GM23338 (cell line): ENCODE measurements at regions not wholly inside any gene's neighbourhood (a gene's known extent, or its start where the extent isn't known, plus 50 kb on each side); places are given as distances from the start of the nearest gene placed in this dataset.

Experiments
- CREB1 ChIP-seq: fragments of 250-450 bp; sonication (Bioruptor Pico); IDR thresholded peaks from 2 replicates; pipeline ENCODE4 v1.5.0; 2020; ENCODE audit warnings: low read depth, mild to moderate bottlenecking, moderate library complexity
- EZH2 ChIP-seq: fragments of 200-600 bp; sonication (generic); IDR thresholded peaks from one replicate; pipeline ENCODE4 v1.8.0; 2017; ENCODE audit warnings: antibody characterized with exemption, mild to moderate bottlenecking, low read depth; ENCODE audit not compliant: unreplicated experiment
- EZH2phosphoT487 ChIP-seq: fragments of 200-600 bp; sonication (generic); IDR thresholded peaks from one replicate; pipeline ENCODE4 v1.8.1; 2018; ENCODE audit warnings: antibody characterized with exemption; ENCODE audit not compliant: unreplicated experiment
- JUNB ChIP-seq: IDR thresholded peaks from one replicate; pipeline ENCODE4 v1.6.1; 2016; ENCODE audit warnings: antibody characterized with exemption; ENCODE audit not compliant: unreplicated experiment
- POLR2AphosphoS5 ChIP-seq: IDR thresholded peaks from 2 replicates; pipeline ENCODE4 v1.6.1; 2016; ENCODE audit warnings: antibody characterized with exemption, low read depth
- STAT1 ChIP-seq: IDR thresholded peaks from one replicate; pipeline ENCODE4 v1.6.1; 2016; ENCODE audit warnings: antibody characterized with exemption; ENCODE audit not compliant: unreplicated experiment
- ZNF114 ChIP-seq: fragments of 250-450 bp; sonication (Bioruptor Pico); IDR thresholded peaks from 2 replicates; pipeline ENCODE4 v1.5.0; 2020; ENCODE audit warnings: mild to moderate bottlenecking, moderate library complexity
- ZNF331 ChIP-seq: fragments of 250-450 bp; sonication (Bioruptor Pico); IDR thresholded peaks from 2 replicates; pipeline ENCODE4 v1.5.0; 2020; ENCODE audit warnings: low read depth, mild to moderate bottlenecking, moderate library complexity
- TF ChIP-seq, protein P1 (sequence below), 2 experiments: fragments of 200-600 bp in 1 of 2; sonication (generic) in 1 of 2; conservative IDR thresholded peaks; 2 replicates each; pipeline versions ENCODE4 v1.5.1 to v1.6.1; 2016 to 2017; ENCODE audit warnings: antibody characterized with exemption in 2 of 2, low read depth in 2 of 2, mild to moderate bottlenecking in 2 of 2, moderate library complexity in 1 of 2
- TF ChIP-seq, protein P2 (sequence below): IDR thresholded peaks from 2 replicates; pipeline ENCODE4 v1.6.1; 2016; ENCODE audit warnings: antibody characterized with exemption
- TF ChIP-seq, protein P3 (sequence below): IDR thresholded peaks from one replicate; pipeline ENCODE4 v1.6.1; 2018; ENCODE audit warnings: antibody characterized with exemption; ENCODE audit not compliant: unreplicated experiment

DNA sequence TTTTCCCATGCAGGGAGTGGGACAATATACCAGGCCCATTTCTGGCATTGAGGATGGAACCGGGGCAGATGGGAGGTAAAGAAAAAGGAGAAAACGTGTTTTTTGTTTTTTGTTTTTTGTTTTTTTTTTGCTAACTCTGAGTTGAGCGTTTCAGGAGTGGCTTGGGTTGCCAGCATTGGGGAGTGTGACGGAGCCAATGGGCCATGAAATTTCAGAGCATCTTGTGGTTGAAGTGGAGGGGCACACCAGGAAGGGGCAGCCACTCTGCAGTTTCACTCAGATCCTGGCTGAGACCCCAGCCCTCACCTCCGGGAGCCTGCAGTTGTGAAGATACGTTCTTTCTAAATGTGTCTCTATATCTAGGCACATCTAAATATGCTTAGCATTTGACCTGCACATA, 240.5 kb downstream of the TLE3 start:
- TF ChIP-seq EZH2 (no peak), CREB1 (no peak), POLR2AphosphoS5 (no peak), ZNF114 (CRISPR knock-in tag) (no peak), EZH2phosphoT487 (no peak), JUNB (no peak), STAT1 (no peak), ZNF331 (CRISPR knock-in tag) (no peak)
- TF ChIP-seq, protein P1, sequence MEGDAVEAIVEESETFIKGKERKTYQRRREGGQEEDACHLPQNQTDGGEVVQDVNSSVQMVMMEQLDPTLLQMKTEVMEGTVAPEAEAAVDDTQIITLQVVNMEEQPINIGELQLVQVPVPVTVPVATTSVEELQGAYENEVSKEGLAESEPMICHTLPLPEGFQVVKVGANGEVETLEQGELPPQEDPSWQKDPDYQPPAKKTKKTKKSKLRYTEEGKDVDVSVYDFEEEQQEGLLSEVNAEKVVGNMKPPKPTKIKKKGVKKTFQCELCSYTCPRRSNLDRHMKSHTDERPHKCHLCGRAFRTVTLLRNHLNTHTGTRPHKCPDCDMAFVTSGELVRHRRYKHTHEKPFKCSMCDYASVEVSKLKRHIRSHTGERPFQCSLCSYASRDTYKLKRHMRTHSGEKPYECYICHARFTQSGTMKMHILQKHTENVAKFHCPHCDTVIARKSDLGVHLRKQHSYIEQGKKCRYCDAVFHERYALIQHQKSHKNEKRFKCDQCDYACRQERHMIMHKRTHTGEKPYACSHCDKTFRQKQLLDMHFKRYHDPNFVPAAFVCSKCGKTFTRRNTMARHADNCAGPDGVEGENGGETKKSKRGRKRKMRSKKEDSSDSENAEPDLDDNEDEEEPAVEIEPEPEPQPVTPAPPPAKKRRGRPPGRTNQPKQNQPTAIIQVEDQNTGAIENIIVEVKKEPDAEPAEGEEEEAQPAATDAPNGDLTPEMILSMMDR (conservative IDR thresholded peaks at IDR 0.05; ENCODE audit: low read depth in 2 of 2) = no peak
- TF ChIP-seq, protein P2, sequence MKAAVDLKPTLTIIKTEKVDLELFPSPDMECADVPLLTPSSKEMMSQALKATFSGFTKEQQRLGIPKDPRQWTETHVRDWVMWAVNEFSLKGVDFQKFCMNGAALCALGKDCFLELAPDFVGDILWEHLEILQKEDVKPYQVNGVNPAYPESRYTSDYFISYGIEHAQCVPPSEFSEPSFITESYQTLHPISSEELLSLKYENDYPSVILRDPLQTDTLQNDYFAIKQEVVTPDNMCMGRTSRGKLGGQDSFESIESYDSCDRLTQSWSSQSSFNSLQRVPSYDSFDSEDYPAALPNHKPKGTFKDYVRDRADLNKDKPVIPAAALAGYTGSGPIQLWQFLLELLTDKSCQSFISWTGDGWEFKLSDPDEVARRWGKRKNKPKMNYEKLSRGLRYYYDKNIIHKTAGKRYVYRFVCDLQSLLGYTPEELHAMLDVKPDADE = no peak
- TF ChIP-seq, protein P3, sequence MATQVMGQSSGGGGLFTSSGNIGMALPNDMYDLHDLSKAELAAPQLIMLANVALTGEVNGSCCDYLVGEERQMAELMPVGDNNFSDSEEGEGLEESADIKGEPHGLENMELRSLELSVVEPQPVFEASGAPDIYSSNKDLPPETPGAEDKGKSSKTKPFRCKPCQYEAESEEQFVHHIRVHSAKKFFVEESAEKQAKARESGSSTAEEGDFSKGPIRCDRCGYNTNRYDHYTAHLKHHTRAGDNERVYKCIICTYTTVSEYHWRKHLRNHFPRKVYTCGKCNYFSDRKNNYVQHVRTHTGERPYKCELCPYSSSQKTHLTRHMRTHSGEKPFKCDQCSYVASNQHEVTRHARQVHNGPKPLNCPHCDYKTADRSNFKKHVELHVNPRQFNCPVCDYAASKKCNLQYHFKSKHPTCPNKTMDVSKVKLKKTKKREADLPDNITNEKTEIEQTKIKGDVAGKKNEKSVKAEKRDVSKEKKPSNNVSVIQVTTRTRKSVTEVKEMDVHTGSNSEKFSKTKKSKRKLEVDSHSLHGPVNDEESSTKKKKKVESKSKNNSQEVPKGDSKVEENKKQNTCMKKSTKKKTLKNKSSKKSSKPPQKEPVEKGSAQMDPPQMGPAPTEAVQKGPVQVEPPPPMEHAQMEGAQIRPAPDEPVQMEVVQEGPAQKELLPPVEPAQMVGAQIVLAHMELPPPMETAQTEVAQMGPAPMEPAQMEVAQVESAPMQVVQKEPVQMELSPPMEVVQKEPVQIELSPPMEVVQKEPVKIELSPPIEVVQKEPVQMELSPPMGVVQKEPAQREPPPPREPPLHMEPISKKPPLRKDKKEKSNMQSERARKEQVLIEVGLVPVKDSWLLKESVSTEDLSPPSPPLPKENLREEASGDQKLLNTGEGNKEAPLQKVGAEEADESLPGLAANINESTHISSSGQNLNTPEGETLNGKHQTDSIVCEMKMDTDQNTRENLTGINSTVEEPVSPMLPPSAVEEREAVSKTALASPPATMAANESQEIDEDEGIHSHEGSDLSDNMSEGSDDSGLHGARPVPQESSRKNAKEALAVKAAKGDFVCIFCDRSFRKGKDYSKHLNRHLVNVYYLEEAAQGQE = no peak
